ENCODE measurements at regions not wholly inside any gene's neighbourhood (a gene's known extent, or its start where the extent isn't known, plus 50 kb on each side); places are given as distances from the start of the nearest gene placed in this dataset.

GRCh38 chr12:114919479-114919878 lies 235.5 kb upstream of the TBX3 start:
- Histone ChIP-seq H3K9ac (ENCODE audit: insufficient read depth in 1 of 2, low read depth in 2 of 2, low read length in 2 of 2) (no peak overlapping the region), H3K27ac (ENCODE audit: extremely low read depth, low read depth, low read length) (no peak overlapping the region), H3K4me1 (replicated peaks in 1 of 2; ENCODE audit: control insufficient read depth in 2 of 2, insufficient read depth in 2 of 2, low read length in 2 of 2) (no peaks in the 10 kb centered on the region), H2AFZ (ENCODE audit: low read depth, low read length) (no peak overlapping the region), H4K20me1 (replicated peaks; ENCODE audit: control insufficient read depth, insufficient read depth, low read length) (no peaks in the 10 kb centered on the region), H3K36me3 (ENCODE audit: control insufficient read depth, insufficient read depth, low read length) (no peaks in the 10 kb centered on the region), H3K4me2 (ENCODE audit: insufficient read depth, low read length) (no peak overlapping the region), H3K9me3 (replicated peaks; ENCODE audit: control insufficient read depth, insufficient read depth, low read depth, low read length) (no peaks in the 10 kb centered on the region), H3K4me3 (no peak overlapping the region), H3K79me2 (ENCODE audit: control insufficient read depth, insufficient read depth, low read length) (no peaks in the 10 kb centered on the region), H3K27me3 (ENCODE audit: control insufficient read depth in 2 of 2, insufficient read depth in 2 of 2, low read length in 2 of 2) (peaks cover 0 to 3% of the 10 kb centered on the region in 2 experiments; a peak in 1 of 5 replicates), H3K9me1 (ENCODE audit: control insufficient read depth, insufficient read depth, low read length) (no peaks in the 10 kb centered on the region)
- no peak for ATAC-seq
- no peak for TF ChIP-seq JUND (IDR thresholded peaks at IDR 0.05; ENCODE audit: borderline replicate concordance, low read depth, low read length)
- no peak for TF ChIP-seq JUND (tag; IDR thresholded peaks at IDR 0.05; ENCODE audit: borderline replicate concordance, low read depth, low read length)
- TF ChIP-seq COPS2 (conservative IDR thresholded peaks at IDR 0.05) = no peak
- TF ChIP-seq SMAD4 (CRISPR knock-in tag; conservative IDR thresholded peaks at IDR 0.05) = no peak
- intact Hi-C loops (cut with micrococcal nuclease) (no loop called here), in situ Hi-C loops (cut with MboI) (no loop called here)
- ChIA-PET POLR2A (interaction anchor here (0.6 kb wide), 1 partner anchor 997 kb away, joined by 4 read pairs; no protein-coding TSS in a partner anchor), CTCF (ENCODE audit: low intra/inter-chr PET ratio) (no interaction called here)
- BruUV-seq (replicated peaks) = no TSS peak
- 0% methylated on average over 8 of the region's 8 CpGs for WGBS (ENCODE audit: insufficient coverage, low coverage, missing lambda C conversion rate)
- no peak for FAIRE-seq
- no peak for DNase-seq (ENCODE audit: extremely low read depth in 1 of 4, low spot score in 3 of 4)

- TF ChIP-seq ZNF592 (IDR thresholded peaks at IDR 0.05) (no peak), RBM25 (IDR thresholded peaks at IDR 0.05; ENCODE audit: low read depth, low read length, severe bottlenecking) (peak; percentile 54), SRSF7 (optimal IDR thresholded peaks at IDR 0.05; ENCODE audit: low read depth, low read length) (no peak), HBP1 (CRISPR knock-in tag; IDR thresholded peaks at IDR 0.05) (no peak), U2AF2 (optimal IDR thresholded peaks at IDR 0.05; ENCODE audit: low read depth, low read length) (no peak)
- no peaks in the 10 kb centered on the region for H3K9me3 ChIP-seq (replicated peaks; ENCODE audit: control insufficient read depth, insufficient read depth, low read depth, low read length)
- no peak overlapping the region for H3K4me2 ChIP-seq (ENCODE audit: insufficient read depth, low read length)
- WGBS (ENCODE audit: insufficient coverage, low coverage, missing lambda C conversion rate) = 0% methylated on average over 3 of the region's 3 CpGs
- intact Hi-C loops (cut with micrococcal nuclease) = no loop called here
- no peak overlapping the region for H3K27ac ChIP-seq (ENCODE audit: extremely low read depth, low read depth, low read length)
- no peak overlapping the region for H3K4me3 ChIP-seq
- no peak for ATAC-seq
- peaks cover 0 to 3% of the 10 kb centered on the region in 2 experiments; a peak in 1 of 5 replicates for H3K27me3 ChIP-seq (ENCODE audit: control insufficient read depth in 2 of 2, insufficient read depth in 2 of 2, low read length in 2 of 2)
- FAIRE-seq = no peak
- H3K36me3 ChIP-seq (ENCODE audit: control insufficient read depth, insufficient read depth, low read length) = no peaks in the 10 kb centered on the region
- BruUV-seq (replicated peaks) = no TSS peak
- ChIA-PET POLR2A (interaction anchor here (0.6 kb wide), 1 partner anchor 998 kb away, joined by 4 read pairs; no protein-coding TSS in a partner anchor), CTCF (ENCODE audit: low intra/inter-chr PET ratio) (no interaction called here)
- no peak for DNase-seq (ENCODE audit: extremely low read depth in 1 of 4, low spot score in 3 of 4)
- H3K9ac ChIP-seq (ENCODE audit: insufficient read depth in 1 of 2, low read depth in 2 of 2, low read length in 2 of 2) = no peak overlapping the region
- no peaks in the 10 kb centered on the region for H3K4me1 ChIP-seq (replicated peaks in 1 of 2; ENCODE audit: control insufficient read depth in 2 of 2, insufficient read depth in 2 of 2, low read length in 2 of 2)
- no peaks in the 10 kb centered on the region for H4K20me1 ChIP-seq (replicated peaks; ENCODE audit: control insufficient read depth, insufficient read depth, low read length)
- H3K79me2 ChIP-seq (ENCODE audit: control insufficient read depth, insufficient read depth, low read length) = no peaks in the 10 kb centered on the region
- no peaks in the 10 kb centered on the region for H3K9me1 ChIP-seq (ENCODE audit: control insufficient read depth, insufficient read depth, low read length)
- in situ Hi-C loops (cut with MboI) = no loop called here
- no peak overlapping the region for H2AFZ ChIP-seq (ENCODE audit: low read depth, low read length)
These were observed 234.7 kb upstream of the TBX3 start for GRCh38 chr12:114918535-114919233.

Data from K562 (cell line).